ENCODE measurements at regions not wholly inside any gene's neighbourhood (a gene's known extent, or its start where the extent isn't known, plus 50 kb on each side); places are given as distances from the start of the nearest gene placed in this dataset.
"Not testable (repeated sequence)": the region's sequence is repeated elsewhere in the genome, so short reads cannot be mapped to it uniquely, and the experiment has no call there.

DNA sequence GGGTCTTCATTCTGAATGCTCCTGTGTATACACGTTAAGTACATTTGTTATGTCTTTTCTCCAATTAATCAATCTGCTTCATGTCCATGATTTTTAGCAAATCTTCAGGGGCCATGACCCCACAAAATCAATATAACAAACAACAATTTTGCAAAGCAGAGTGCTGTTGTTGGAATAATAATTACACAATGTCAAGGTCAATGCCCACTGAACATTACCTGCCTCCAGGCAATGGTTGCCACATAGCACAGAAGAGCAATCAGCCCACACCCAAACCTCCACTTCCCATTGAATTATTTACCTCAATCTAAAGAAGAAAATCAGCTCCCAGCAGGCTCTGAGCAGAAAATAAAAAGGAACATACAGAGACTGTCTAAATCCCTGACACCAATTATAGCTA, 208.8 kb upstream of the USP9Y start:
- in situ Hi-C loops (cut with MboI; ENCODE audit: low pct_ligation_motif_present in 1 of 4, low pct_unique_long_range_greater_than_20kb in 1 of 4, low sequenced_read_pairs in 3 of 4): no loop called here
- Histone ChIP-seq H3K4me1 (no peaks in the 10 kb centered on the region), H3K4me3 (no peak overlapping the region), H3K27ac (no peak overlapping the region), H3K36me3 (no peaks in the 10 kb centered on the region), H3K27me3 (no peaks in the 10 kb centered on the region), H3K9me3 (no peaks in the 10 kb centered on the region)
- no peak for DNase-seq
- WGBS, 2 donors (ENCODE audit: low coverage in 1 of 2): 80% methylated on average over 1 of the region's 1 CpG; no CpG with 5 or more reads in 1 of the 2 donors
- no peak for TF ChIP-seq EP300 (IDR thresholded peaks at IDR 0.05; ENCODE audit: low read depth)
- TF ChIP-seq POLR2A (IDR thresholded peaks at IDR 0.05): no peak
- TF ChIP-seq, protein P1, sequence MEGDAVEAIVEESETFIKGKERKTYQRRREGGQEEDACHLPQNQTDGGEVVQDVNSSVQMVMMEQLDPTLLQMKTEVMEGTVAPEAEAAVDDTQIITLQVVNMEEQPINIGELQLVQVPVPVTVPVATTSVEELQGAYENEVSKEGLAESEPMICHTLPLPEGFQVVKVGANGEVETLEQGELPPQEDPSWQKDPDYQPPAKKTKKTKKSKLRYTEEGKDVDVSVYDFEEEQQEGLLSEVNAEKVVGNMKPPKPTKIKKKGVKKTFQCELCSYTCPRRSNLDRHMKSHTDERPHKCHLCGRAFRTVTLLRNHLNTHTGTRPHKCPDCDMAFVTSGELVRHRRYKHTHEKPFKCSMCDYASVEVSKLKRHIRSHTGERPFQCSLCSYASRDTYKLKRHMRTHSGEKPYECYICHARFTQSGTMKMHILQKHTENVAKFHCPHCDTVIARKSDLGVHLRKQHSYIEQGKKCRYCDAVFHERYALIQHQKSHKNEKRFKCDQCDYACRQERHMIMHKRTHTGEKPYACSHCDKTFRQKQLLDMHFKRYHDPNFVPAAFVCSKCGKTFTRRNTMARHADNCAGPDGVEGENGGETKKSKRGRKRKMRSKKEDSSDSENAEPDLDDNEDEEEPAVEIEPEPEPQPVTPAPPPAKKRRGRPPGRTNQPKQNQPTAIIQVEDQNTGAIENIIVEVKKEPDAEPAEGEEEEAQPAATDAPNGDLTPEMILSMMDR (IDR thresholded peaks at IDR 0.05): no peak
- TF ChIP-seq POLR2AphosphoS5 (IDR thresholded peaks at IDR 0.05): no peak
- intact Hi-C loops (cut with DNase I; ENCODE audit: low total_unique reads): no loop called here

DNA sequence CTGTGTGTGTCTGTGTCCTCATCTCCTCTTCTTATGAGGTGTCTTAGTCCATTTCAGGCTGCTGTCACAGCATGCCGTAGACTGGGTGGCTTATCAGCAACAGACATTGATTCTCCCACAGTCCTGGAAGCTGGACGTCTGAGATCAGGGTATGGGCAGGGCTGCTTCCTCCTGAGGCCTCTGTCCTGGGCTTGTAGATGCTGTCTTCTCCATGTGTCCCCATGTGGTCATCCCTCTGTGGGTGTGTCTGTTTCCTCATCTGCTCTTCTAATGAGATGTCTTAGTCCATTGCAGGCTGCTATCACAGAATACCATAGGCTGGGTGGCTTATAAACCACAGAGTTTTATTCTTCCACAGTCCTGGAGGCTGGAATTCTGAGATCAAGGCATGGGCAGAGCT, 205.0 kb upstream of the USP9Y start:
- in situ Hi-C loops (cut with MboI; ENCODE audit: low pct_ligation_motif_present in 1 of 4, low pct_unique_long_range_greater_than_20kb in 1 of 4, low sequenced_read_pairs in 3 of 4): no loop called here
- H3K27me3 ChIP-seq: no peaks in the 10 kb centered on the region
- TF ChIP-seq, protein P1 (IDR thresholded peaks at IDR 0.05): no peak
- no peak for TF ChIP-seq POLR2A (IDR thresholded peaks at IDR 0.05)
- no peak for TF ChIP-seq POLR2AphosphoS5 (IDR thresholded peaks at IDR 0.05)
- no peak for TF ChIP-seq EP300 (IDR thresholded peaks at IDR 0.05; ENCODE audit: low read depth)
- intact Hi-C loops (cut with DNase I; ENCODE audit: low total_unique reads): no loop called here
- no peak overlapping the region for H3K27ac ChIP-seq
- H3K4me1 ChIP-seq: no peaks in the 10 kb centered on the region
- no peaks in the 10 kb centered on the region for H3K9me3 ChIP-seq
- no peaks in the 10 kb centered on the region for H3K36me3 ChIP-seq
- no peak for DNase-seq
- 100% methylated on average over 1 of the region's 2 CpGs; no CpG with 5 or more reads in 1 of the 2 donors for WGBS, 2 donors (ENCODE audit: low coverage in 1 of 2)
- H3K4me3 ChIP-seq: no peak overlapping the region

DNA sequence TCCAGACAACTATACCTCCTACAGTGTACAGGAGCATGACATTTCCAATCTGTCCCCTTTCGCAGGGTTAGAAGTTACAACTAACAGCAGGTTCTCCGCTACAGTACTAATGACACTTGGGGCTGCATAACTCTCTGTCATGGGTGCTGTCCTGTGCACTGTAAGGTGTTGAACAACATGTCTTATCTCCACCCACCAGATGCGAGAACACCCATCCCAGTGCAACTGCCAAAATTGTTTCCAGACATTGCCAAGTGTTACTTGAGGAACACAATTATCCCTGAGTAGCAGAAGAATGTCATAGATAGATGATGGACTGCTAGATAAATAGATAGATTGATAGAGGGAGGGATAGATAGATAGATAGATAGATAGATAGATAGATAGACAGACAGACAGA, 200.9 kb upstream of the USP9Y start:
- no peaks in the 10 kb centered on the region for H3K36me3 ChIP-seq
- no peaks in the 10 kb centered on the region for H3K4me1 ChIP-seq
- no peak for DNase-seq
- in situ Hi-C loops (cut with MboI; ENCODE audit: low pct_ligation_motif_present in 1 of 4, low pct_unique_long_range_greater_than_20kb in 1 of 4, low sequenced_read_pairs in 3 of 4): no loop called here
- intact Hi-C loops (cut with DNase I; ENCODE audit: low total_unique reads): no loop called here
- TF ChIP-seq EP300 (IDR thresholded peaks at IDR 0.05; ENCODE audit: low read depth) (no peak), POLR2AphosphoS5 (IDR thresholded peaks at IDR 0.05) (no peak), POLR2A (IDR thresholded peaks at IDR 0.05) (no peak)
- TF ChIP-seq, protein P1 (IDR thresholded peaks at IDR 0.05): no peak
- no CpG with 5 or more reads among the region's 3 CpGs for WGBS, 2 donors (ENCODE audit: low coverage in 1 of 2)
- no peak overlapping the region for H3K4me3 ChIP-seq
- H3K27ac ChIP-seq: no peak overlapping the region
- no peaks in the 10 kb centered on the region for H3K9me3 ChIP-seq
- H3K27me3 ChIP-seq: no peaks in the 10 kb centered on the region

DNA sequence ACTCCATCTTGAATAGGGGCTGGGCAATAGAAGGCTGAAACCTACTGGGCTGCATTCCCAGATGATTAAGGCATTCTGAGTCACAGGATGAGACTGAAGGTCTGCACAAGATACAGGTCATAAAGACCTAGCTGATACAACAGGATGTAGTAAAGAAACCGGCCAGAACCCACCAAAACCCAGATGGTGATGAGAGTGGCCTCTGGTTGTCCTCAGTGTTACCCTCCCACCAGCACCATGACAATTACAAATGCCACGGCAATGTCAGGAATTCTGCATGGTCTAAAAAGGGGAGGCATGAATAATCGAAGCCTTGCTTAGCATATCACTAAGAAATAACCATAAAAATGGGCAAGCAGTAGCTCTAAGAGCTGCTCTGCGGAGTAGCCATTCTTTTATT, 197.0 kb upstream of the USP9Y start:
- H3K27ac ChIP-seq; H3K9me3 ChIP-seq; H3K36me3 ChIP-seq; H3K4me1 ChIP-seq; H3K27me3 ChIP-seq; intact Hi-C loops (cut with DNase I; ENCODE audit: low total_unique reads); H3K4me3 ChIP-seq; DNase-seq; in situ Hi-C loops (cut with MboI; ENCODE audit: low pct_ligation_motif_present in 1 of 4, low pct_unique_long_range_greater_than_20kb in 1 of 4, low sequenced_read_pairs in 3 of 4): not testable (repeated sequence)
- WGBS, 2 donors (ENCODE audit: low coverage in 1 of 2): no CpG with 5 or more reads among the region's 4 CpGs

DNA sequence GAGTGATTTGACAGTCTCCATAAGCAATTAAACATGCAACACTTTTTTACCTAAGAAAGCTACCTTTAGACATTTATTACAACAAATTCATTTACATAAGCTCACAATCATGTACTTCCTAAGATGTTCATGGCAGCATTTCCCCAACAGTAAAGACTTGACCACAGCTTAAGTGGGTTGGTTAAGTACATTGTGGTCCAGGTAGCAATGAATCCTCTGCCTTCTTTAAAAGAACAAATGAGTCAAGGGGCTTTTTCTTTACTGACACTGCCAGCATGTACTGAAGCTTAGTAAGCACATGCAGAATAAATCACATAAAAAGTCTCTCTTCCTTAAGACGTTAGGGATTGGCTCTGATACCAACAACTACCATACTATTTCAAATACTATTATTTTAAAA, 183.7 kb upstream of the USP9Y start:
- Histone ChIP-seq H3K4me3 (no peak overlapping the region), H3K9me3 (no peaks in the 10 kb centered on the region), H3K4me1 (no peaks in the 10 kb centered on the region), H3K27me3 (no peaks in the 10 kb centered on the region), H3K36me3 (no peaks in the 10 kb centered on the region), H3K27ac (no peak overlapping the region)
- in situ Hi-C loops (cut with MboI; ENCODE audit: low pct_ligation_motif_present in 1 of 4, low pct_unique_long_range_greater_than_20kb in 1 of 4, low sequenced_read_pairs in 3 of 4) (no loop called here), intact Hi-C loops (cut with DNase I; ENCODE audit: low total_unique reads) (no loop called here)
- TF ChIP-seq EP300 (IDR thresholded peaks at IDR 0.05; ENCODE audit: low read depth): no peak
- no peak for DNase-seq
- no CpG with 5 or more reads among the region's 1 CpG for WGBS, 2 donors (ENCODE audit: low coverage in 1 of 2)

Data from transverse colon (tissue), 4 donors.